Small intestine (tissue), 7 donors: ENCODE measurements at regions not wholly inside any gene's neighbourhood (a gene's known extent, or its start where the extent isn't known, plus 50 kb on each side); places are given as distances from the start of the nearest gene placed in this dataset.
"Not testable (repeated sequence)": the region's sequence is repeated elsewhere in the genome, so short reads cannot be mapped to it uniquely, and the experiment has no call there.

ENCODE experiments used
- DNase-seq, 2 donors: peaks; one replicate each; pipeline versions ENCODE4 v3.0.0 to v3.0.0-alpha.2; 2013
- FAIRE-seq: peaks from 2 replicates; lab custom pipeline; 2012; peaks lifted over from hg19 to GRCh38; lab: Jason Lieb, UNC
- H3K27ac ChIP-seq, 3 donors: one replicate each; pipeline ENCODE4 v1.5.1; 2013; ENCODE audit warnings: low read length in 2 of 3, mild to moderate bottlenecking in 2 of 3, control low read depth in 1 of 3, inconsistent platforms in 1 of 3, low read depth in 1 of 3, moderate library complexity in 1 of 3
- H3K27me3 ChIP-seq, 3 donors: one replicate each; pipeline ENCODE4 v1.6.1; 2013; ENCODE audit warnings: low read length in 3 of 3, inconsistent platforms in 1 of 3; ENCODE audit not compliant: control insufficient read depth in 3 of 3, insufficient read depth in 3 of 3
- H3K36me3 ChIP-seq, 3 donors: one replicate each; pipeline ENCODE4 v1.6.1; 2013; ENCODE audit warnings: low read length in 3 of 3, inconsistent platforms in 1 of 3, low read depth in 1 of 3, mild to moderate bottlenecking in 1 of 3, moderate library complexity in 1 of 3; ENCODE audit not compliant: control insufficient read depth in 3 of 3, insufficient read depth in 2 of 3
- H3K4me1 ChIP-seq, 3 donors: one replicate each; pipeline ENCODE4 v1.6.1; 2013; ENCODE audit warnings: low read length in 2 of 3, inconsistent platforms in 1 of 3, low read depth in 1 of 3, mild to moderate bottlenecking in 1 of 3, moderate library complexity in 1 of 3; ENCODE audit not compliant: control insufficient read depth in 3 of 3, insufficient read depth in 2 of 3
- H3K4me3 ChIP-seq, 3 donors: one replicate each; pipeline ENCODE4 v1.5.1; 2013; ENCODE audit warnings: low read length in 3 of 3, control low read depth in 1 of 3, inconsistent platforms in 1 of 3, low read depth in 1 of 3, mild to moderate bottlenecking in 1 of 3, moderate library complexity in 1 of 3
- H3K9me3 ChIP-seq, 2 donors: one replicate each; pipeline ENCODE4 v1.6.1; 2013; ENCODE audit warnings: low read depth in 1 of 2, low read length in 1 of 2; ENCODE audit not compliant: control insufficient read depth in 2 of 2, insufficient read depth in 1 of 2
- WGBS, 3 donors: extraction: QIAGEN DNeasy Blood & Tissue Kit; methylation state at CpG; one replicate each; pipeline ENCODE4 v1.1.7; 2013; 5-methylcytosine and 5-hydroxymethylcytosine counted together
- donor health status: healthy with polysubstance abuse.
- donor health status: control.
- donor health status: control.
- donor health status: Bipolar disorder and iron deficiency.
- donor health status: healthy.

DNA sequence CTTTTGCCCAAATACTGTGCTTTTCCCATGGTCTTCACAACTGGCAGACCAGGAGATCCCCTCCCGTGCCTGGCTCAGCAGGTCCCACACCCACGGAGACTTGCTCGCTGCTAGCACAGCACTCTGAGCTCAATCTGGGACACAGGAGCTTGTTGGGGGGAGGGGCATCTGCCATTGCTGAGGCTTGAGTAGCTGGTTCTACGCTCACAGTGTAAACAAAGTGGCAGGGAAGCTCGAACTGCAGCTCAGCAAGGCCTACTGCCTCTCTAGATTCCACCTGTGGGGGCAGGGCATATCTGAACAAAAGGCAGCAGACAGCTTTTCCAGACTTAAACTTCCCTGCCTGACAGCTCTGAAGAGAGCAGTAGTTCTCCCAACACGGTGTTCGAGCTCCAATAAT, 251.6 kb upstream of the PCDH18 start:
- not testable (repeated sequence) for H3K4me3 ChIP-seq, H3K4me1 ChIP-seq, H3K27ac ChIP-seq, H3K36me3 ChIP-seq, H3K9me3 ChIP-seq, H3K27me3 ChIP-seq, DNase-seq, FAIRE-seq
- WGBS, 3 donors, result 48 to 73% (median 68%) methylated on average over 7 of the region's 7 CpGs

GRCh38 chr4:137775701-137776100, 243.4 kb upstream of the PCDH18 start:
- Histone ChIP-seq H3K4me3 (no peak overlapping the region), H3K27ac (no peak overlapping the region), H3K36me3 (no peaks in the 10 kb centered on the region), H3K27me3 (no peaks in the 10 kb centered on the region), H3K4me1 (no peaks in the 10 kb centered on the region), H3K9me3 (no peaks in the 10 kb centered on the region)
- 74 to 75% (median 75%) methylated on average over 3 of the region's 3 CpGs for WGBS, 3 donors
- FAIRE-seq (no peak), DNase-seq (no peak)

DNA sequence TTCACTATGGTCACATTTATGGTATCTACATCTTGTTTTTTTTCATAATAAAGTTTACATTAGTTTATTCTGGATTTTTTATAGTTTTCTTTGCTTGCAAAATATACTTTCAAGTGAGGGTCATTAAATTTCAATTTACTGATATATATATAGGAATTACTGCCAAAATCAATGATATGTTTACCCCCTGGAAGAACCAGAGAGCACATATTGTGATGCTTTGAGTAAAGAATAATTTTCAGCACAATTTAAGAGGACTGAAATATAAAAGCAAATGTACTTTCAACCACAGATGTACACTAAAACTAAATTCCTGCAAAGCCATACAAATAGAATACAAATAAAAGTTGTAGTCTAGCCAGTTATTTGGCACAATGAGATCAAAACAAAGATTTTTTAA, 242.2 kb upstream of the PCDH18 start:
- no peak overlapping the region for H3K27ac ChIP-seq
- no peaks in the 10 kb centered on the region for H3K36me3 ChIP-seq
- H3K4me3 ChIP-seq, result no peak overlapping the region
- H3K27me3 ChIP-seq, result no peaks in the 10 kb centered on the region
- FAIRE-seq, result no peak
- DNase-seq, result no peak
- no peaks in the 10 kb centered on the region for H3K9me3 ChIP-seq
- no peaks in the 10 kb centered on the region for H3K4me1 ChIP-seq

DNA sequence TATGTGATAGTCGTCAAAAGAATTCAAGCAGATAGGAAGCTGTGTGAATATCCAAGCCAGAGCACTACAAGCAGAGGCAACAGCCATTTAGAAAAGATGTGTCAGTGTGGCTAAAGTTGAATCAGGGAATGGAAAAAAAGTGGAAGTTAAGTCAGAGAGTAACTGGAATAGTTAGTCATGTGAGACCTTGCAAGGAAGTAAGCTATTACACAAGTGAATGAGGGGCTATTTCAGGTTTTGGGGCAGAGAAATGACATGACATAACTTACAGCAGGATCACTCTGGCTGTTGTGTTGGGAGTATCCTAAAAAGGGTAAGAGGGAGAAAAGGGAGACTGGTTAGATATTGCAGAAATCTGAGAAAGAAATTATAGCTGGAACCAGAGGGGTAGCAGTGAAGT, 236.6 kb upstream of the PCDH18 start:
- FAIRE-seq (no peak), DNase-seq (no peak)
- Histone ChIP-seq H3K9me3 (no peaks in the 10 kb centered on the region), H3K4me1 (no peaks in the 10 kb centered on the region), H3K36me3 (no peaks in the 10 kb centered on the region), H3K27me3 (no peaks in the 10 kb centered on the region), H3K27ac (no peak overlapping the region), H3K4me3 (no peak overlapping the region)
- 84 to 95% (median 92%) methylated on average over 1 of the region's 1 CpG for WGBS, 3 donors

DNA sequence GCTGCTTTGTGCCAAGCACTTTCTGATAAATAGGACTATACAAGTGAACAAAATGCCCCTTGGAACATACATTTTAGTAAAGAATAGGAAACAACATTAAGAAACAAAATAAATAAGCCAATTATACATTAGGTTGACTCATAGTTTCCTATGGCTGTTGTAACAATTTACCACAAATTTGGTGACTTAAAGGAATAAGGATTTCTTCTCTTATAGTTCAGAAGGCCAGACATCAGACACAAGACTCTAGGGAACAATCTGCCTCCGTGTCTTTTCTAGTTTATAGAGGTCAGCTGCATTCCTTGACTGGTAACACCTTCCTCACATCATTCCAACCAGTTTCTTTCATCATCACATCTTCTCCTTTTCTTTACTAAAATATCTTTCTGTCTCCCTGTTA, 235.9 kb upstream of the PCDH18 start:
- Histone ChIP-seq H3K36me3 (no peaks in the 10 kb centered on the region), H3K4me1 (no peaks in the 10 kb centered on the region), H3K4me3 (no peak overlapping the region), H3K27ac (no peak overlapping the region), H3K9me3 (no peaks in the 10 kb centered on the region), H3K27me3 (no peaks in the 10 kb centered on the region)
- FAIRE-seq (no peak), DNase-seq (no peak)
- 59 to 74% (median 71%) methylated on average over 1 of the region's 1 CpG for WGBS, 3 donors

DNA sequence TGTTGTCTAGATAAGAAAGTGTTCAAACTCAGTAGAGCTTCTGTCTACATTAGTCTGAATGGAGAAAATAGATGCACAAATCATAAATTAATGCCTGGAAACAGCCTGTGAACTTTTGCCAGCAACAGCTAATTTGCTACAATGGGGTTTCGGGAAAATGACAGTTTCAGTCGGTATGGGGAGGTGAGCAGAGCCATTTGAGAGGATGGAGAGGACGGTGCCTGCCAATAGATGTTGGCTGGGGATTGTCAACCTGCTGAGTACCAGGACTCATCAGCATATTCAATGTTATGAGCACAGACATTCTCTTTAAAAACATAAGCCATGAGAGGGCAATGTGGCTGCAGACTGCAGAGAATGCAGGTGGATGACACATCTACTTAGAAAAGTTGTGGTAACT, 230.3 kb upstream of the PCDH18 start:
- no peak overlapping the region for H3K27ac ChIP-seq
- no peaks in the 10 kb centered on the region for H3K36me3 ChIP-seq
- no peak for FAIRE-seq
- H3K9me3 ChIP-seq, result no peaks in the 10 kb centered on the region
- no peaks in the 10 kb centered on the region for H3K27me3 ChIP-seq
- H3K4me3 ChIP-seq, result no peak overlapping the region
- 58 to 92% (median 73%) methylated on average over 3 of the region's 3 CpGs for WGBS, 3 donors
- H3K4me1 ChIP-seq, result no peaks in the 10 kb centered on the region
- DNase-seq, result no peak

DNA sequence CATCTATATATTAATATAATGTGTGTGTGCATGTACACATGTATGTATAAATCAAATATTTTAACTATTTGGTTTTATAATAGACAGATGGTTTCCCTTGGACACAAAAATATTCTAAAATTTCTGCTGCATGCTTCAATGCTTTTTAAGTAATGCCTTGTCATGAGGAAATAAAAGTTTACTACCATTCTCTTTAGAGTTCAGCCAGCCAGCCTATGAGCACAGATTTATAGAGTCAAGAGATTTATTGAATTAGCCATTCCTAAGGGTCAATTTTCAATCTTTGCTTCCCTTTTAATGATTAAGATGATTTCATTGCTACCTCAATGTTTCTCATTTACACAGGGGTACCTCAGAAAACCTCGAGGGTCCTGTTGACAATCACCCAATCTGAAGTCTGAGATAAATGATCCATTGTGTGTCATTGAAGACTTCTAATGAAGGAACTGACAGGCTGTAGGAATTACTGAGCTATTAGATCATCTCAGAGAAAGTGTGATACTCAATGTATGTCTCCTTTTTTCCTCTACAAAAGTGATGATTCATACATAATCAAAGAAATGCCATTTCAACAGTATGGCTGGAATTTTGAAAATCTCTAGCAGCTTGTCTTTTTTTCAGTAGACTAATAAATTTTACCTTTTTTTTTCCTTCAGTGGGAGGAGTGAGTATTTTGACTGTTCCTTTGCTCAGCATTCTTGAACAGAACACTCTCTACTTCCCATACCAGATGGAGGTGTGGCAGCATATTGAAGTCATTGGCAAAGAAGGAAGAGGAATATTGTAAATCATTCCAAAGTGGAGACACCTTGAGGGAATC, 222.6 kb upstream of the PCDH18 start:
- Histone ChIP-seq H3K36me3 (no peaks in the 10 kb centered on the region), H3K4me1 (no peaks in the 10 kb centered on the region), H3K27ac (no peak overlapping the region), H3K4me3 (no peak overlapping the region), H3K9me3 (no peaks in the 10 kb centered on the region), H3K27me3 (no peaks in the 10 kb centered on the region)
- no peak for FAIRE-seq
- 5 to 25% (median 18%) methylated on average over 1 of the region's 1 CpG for WGBS, 3 donors
- DNase-seq, result no peak

DNA sequence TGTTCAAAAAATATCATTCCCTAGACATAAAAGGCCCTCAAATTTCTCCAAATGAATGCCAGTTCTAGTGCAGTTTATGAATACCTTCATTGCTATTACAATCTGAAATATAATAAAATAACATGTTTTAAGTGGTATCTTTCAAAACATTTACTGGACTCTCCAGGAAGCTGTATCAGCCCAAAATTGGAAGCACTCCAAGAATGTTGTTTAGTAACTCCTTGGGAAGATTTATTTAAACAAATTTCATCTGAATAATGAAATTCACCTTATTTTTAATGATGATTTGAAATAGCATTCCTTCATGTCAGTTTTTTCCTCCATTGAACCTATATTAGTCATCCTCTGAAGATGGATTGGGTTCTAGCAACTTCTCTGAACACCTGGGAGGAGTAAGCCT, 217.2 kb upstream of the PCDH18 start:
- no peak for FAIRE-seq
- Histone ChIP-seq H3K4me3 (no peak overlapping the region), H3K27ac (no peak overlapping the region), H3K36me3 (no peaks in the 10 kb centered on the region), H3K4me1 (no peaks in the 10 kb centered on the region), H3K9me3 (no peaks in the 10 kb centered on the region), H3K27me3 (no peaks in the 10 kb centered on the region)
- no peak for DNase-seq

DNA sequence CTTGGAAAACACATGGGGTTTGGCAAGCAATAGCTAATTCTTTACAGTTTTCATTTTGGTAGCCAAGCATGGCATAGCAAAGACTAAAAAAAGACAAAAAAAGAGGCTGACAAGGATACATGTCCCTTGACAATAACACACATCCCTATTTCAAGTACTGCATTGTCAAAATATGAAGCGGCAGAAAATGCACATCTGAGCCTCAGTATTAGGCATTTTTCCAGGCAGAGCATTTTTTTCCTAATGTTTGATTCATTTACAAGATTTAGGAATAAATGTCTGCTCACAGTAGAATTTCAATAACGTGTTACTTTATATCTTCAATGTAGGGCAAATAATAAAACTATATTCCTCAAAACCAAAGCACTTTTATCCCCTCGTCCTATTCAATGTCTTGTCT, 216.3 kb upstream of the PCDH18 start:
- 61 to 71% (median 65%) methylated on average over 3 of the region's 3 CpGs for WGBS, 3 donors
- no peaks in the 10 kb centered on the region for H3K4me1 ChIP-seq
- no peak for FAIRE-seq
- no peak overlapping the region for H3K27ac ChIP-seq
- no peaks in the 10 kb centered on the region for H3K9me3 ChIP-seq
- H3K36me3 ChIP-seq, result no peaks in the 10 kb centered on the region
- H3K4me3 ChIP-seq, result no peak overlapping the region
- no peaks in the 10 kb centered on the region for H3K27me3 ChIP-seq
- no peak for DNase-seq
